ENCODE measurements at regions not wholly inside any gene's neighbourhood (a gene's known extent, or its start where the extent isn't known, plus 50 kb on each side); places are given as distances from the start of the nearest gene placed in this dataset.
A peak's percentile ranks its signal among the peaks of the same experiment; 100 is the strongest.

GRCh38 chr11:12315024-12315423, 62.3 kb upstream of the PARVA start:
- no peak for DNase-seq (ENCODE audit: low read depth)

DNA sequence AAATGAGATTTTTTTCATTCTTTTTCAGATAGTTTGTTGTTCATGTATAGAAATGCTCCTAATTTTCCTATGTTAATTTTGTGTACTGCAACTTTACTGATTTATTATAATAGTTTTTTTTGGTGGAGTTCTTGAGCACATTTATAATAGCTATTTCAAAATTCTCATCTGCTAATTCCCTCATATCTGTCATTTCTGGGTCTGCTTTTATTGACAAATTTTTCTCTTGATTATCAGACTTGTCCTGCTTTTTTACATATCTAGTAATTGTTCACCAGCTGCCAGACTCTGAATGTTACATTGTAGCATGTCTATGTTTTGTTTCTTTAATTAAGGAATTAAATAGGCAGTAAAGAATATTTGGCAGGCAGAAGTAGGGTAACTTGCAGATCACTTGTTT, 60.9 kb upstream of the PARVA start:
- DNase-seq (ENCODE audit: low read depth) = no peak

GRCh38 chr11:12318791-12319438, 58.5 kb upstream of the PARVA start:
- DNase-seq (ENCODE audit: low read depth) = peak; percentile 2

GRCh38 chr11:12319461-12319951, 57.9 kb upstream of the PARVA start:
- peak; percentile 33 for DNase-seq (ENCODE audit: low read depth)

DNA sequence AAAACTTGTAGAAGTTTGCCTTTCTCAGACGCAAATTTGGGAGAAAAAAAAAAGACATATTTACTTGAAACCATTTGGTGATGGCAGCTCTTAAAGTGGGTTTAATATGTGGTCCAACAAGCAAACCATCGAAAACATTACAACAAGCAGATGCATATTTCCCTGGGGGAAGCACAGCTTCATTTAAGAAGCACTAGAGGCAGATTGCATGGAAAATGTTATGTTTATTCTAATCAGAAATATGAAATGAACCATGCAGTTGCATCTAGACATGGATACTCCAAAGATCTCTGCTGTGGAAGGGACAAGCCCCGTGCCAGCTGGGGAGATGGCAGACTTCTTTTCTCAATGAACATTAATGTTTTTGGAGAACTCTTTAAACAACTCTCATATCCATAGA, 57.4 kb upstream of the PARVA start:
- no peak for DNase-seq (ENCODE audit: low read depth)

DNA sequence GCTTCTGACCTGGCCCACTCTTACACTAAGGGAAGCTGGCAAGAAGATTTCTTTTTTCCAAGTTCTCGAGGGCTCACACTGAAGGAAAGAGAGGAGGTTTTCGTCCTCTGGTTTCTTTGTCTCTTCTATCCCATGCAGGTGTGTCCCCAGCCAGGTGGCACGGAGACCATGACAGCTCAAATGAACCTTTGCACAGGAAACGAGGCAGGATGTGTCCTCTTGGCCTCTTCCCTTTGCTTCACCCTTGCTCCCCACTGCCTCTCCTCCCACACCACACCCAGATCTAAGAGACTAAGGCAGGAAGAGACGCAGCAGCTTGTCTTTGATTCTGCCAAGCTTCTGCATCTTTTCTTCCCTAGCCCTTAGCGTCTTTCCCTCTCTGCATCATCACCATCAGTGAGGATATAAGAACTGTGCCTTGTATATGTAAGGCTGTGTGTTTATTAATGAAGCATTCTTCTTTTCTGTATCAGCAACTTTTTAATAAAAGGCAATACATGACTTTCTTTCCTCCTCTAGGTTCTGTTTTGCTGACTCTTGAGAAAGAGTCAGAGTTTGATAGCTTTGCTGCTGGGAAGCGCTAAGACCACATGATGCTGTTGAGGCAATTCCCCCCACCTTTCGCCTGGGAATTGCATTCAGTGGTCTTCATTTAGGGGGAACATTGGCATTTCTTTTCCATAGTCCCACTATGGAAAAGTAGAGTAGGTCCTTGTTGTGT, 56.0 kb upstream of the PARVA start:
- no peak for DNase-seq (ENCODE audit: low read depth)

GRCh38 chr11:12324585-12324984, 52.8 kb upstream of the PARVA start:
- DNase-seq (ENCODE audit: low read depth) = no peak
